Stimulated activated memory B cell treated with anti-CD40 and anti-IgM and Interleukin-4, amounts not matched to agents 10 μg/mL and 1 μg/mL and 100 μg/mL, for 72 hours (primary cell): ENCODE measurements at regions not wholly inside any gene's neighbourhood (a gene's known extent, or its start where the extent isn't known, plus 50 kb on each side); places are given as distances from the start of the nearest gene placed in this dataset.
A peak's percentile ranks its signal among the peaks of the same experiment; 100 is the strongest.

Experiments used
- ATAC-seq: fragments of 150-1000 bp; cut with Tn5 transposase; 2 replicates; pipeline ENCODE4 v1.10.0; 2021
- H3K27ac Mint-ChIP-seq: one replicate; pipeline ENCODE4 v1.8.0; 2022; ENCODE audit warnings: mild to moderate bottlenecking, mixed read lengths
- H3K27me3 Mint-ChIP-seq: one replicate; pipeline ENCODE4 v1.8.0; 2022; ENCODE audit warnings: mixed read lengths
- H3K36me3 Mint-ChIP-seq: one replicate; pipeline ENCODE4 v1.8.0; 2022; ENCODE audit warnings: mixed read lengths
- H3K4me1 Mint-ChIP-seq: one replicate; pipeline ENCODE4 v1.8.0; 2022; ENCODE audit warnings: mixed read lengths
- H3K4me3 Mint-ChIP-seq: one replicate; pipeline ENCODE4 v1.8.0; 2022; ENCODE audit warnings: mild to moderate bottlenecking, moderate library complexity, mixed read lengths
- H3K9me3 Mint-ChIP-seq: one replicate; pipeline ENCODE4 v1.8.0; 2022; ENCODE audit warnings: mixed read lengths

- Mint-ChIP-seq H3K9me3 (no peaks in the 10 kb centered on the region), H3K27ac (no peak overlapping the region), H3K36me3 (no peaks in the 10 kb centered on the region), H3K27me3 (peaks cover 21% of the 10 kb centered on the region), H3K4me3 (no peak overlapping the region), H3K4me1 (peaks cover 7% of the 10 kb centered on the region)
- ATAC-seq, result no peak
Observed at GRCh38 chr5:118778941-118779340, 209.4 kb downstream of the DTWD2 start.

- H3K9me3 Mint-ChIP-seq, result no peaks in the 10 kb centered on the region
- no peak overlapping the region for H3K4me3 Mint-ChIP-seq
- peaks cover 10% of the 10 kb centered on the region for H3K27me3 Mint-ChIP-seq
- no peak for ATAC-seq
- no peak overlapping the region for H3K27ac Mint-ChIP-seq
- no peaks in the 10 kb centered on the region for H3K36me3 Mint-ChIP-seq
- H3K4me1 Mint-ChIP-seq, result peaks cover 7% of the 10 kb centered on the region
Observed at GRCh38 chr5:118777189-118777736, 211.1 kb downstream of the DTWD2 start.

- H3K9me3 Mint-ChIP-seq, result no peaks in the 10 kb centered on the region
- peaks cover 7% of the 10 kb centered on the region for H3K4me1 Mint-ChIP-seq
- H3K27ac Mint-ChIP-seq, result no peak overlapping the region
- H3K4me3 Mint-ChIP-seq, result no peak overlapping the region
- no peaks in the 10 kb centered on the region for H3K36me3 Mint-ChIP-seq
- H3K27me3 Mint-ChIP-seq, result peaks cover 15% of the 10 kb centered on the region
- peak; percentile 61 for ATAC-seq
Observed at GRCh38 chr5:118776755-118777154, 211.6 kb downstream of the DTWD2 start.

- peaks cover 23% of the 10 kb centered on the region for H3K27me3 Mint-ChIP-seq
- no peak overlapping the region for H3K4me3 Mint-ChIP-seq
- H3K36me3 Mint-ChIP-seq, result no peaks in the 10 kb centered on the region
- no peak for ATAC-seq
- H3K27ac Mint-ChIP-seq, result no peak overlapping the region
- peaks cover 3% of the 10 kb centered on the region for H3K9me3 Mint-ChIP-seq
- H3K4me1 Mint-ChIP-seq, result peaks cover 7% of the 10 kb centered on the region
Observed at GRCh38 chr5:118775790-118776499, 212.4 kb downstream of the DTWD2 start.

- H3K27ac Mint-ChIP-seq, result no peak overlapping the region
- H3K4me1 Mint-ChIP-seq, result no peaks in the 10 kb centered on the region
- no peak overlapping the region for H3K4me3 Mint-ChIP-seq
- H3K36me3 Mint-ChIP-seq, result no peaks in the 10 kb centered on the region
- H3K9me3 Mint-ChIP-seq, result peaks cover 6% of the 10 kb centered on the region
- ATAC-seq, result no peak
- peaks cover 16% of the 10 kb centered on the region for H3K27me3 Mint-ChIP-seq
Observed at GRCh38 chr5:118768607-118769175, 219.7 kb downstream of the DTWD2 start.

GRCh38 chr5:118762291-118762690 lies 226.1 kb downstream of the DTWD2 start:
- Mint-ChIP-seq H3K4me1 (no peaks in the 10 kb centered on the region), H3K27me3 (no peaks in the 10 kb centered on the region), H3K9me3 (peaks cover 3% of the 10 kb centered on the region), H3K4me3 (no peak overlapping the region), H3K36me3 (no peaks in the 10 kb centered on the region), H3K27ac (no peak overlapping the region)
- ATAC-seq, result no peak

GRCh38 chr5:118761814-118762213 lies 226.5 kb downstream of the DTWD2 start:
- no peaks in the 10 kb centered on the region for H3K4me1 Mint-ChIP-seq
- H3K9me3 Mint-ChIP-seq, result peaks cover 3% of the 10 kb centered on the region
- H3K27ac Mint-ChIP-seq, result no peak overlapping the region
- H3K4me3 Mint-ChIP-seq, result no peak overlapping the region
- no peak for ATAC-seq
- H3K36me3 Mint-ChIP-seq, result no peaks in the 10 kb centered on the region
- no peaks in the 10 kb centered on the region for H3K27me3 Mint-ChIP-seq

- Mint-ChIP-seq H3K27me3 (no peaks in the 10 kb centered on the region), H3K27ac (no peak overlapping the region), H3K4me3 (no peak overlapping the region), H3K4me1 (no peaks in the 10 kb centered on the region), H3K36me3 (no peaks in the 10 kb centered on the region), H3K9me3 (peaks cover 3% of the 10 kb centered on the region)
- no peak for ATAC-seq
Observed at GRCh38 chr5:118752969-118753368, 235.4 kb downstream of the DTWD2 start.

GRCh38 chr5:118736396-118736795 lies 252.0 kb downstream of the DTWD2 start:
- H3K36me3 Mint-ChIP-seq, result no peaks in the 10 kb centered on the region
- H3K9me3 Mint-ChIP-seq, result peaks cover 11% of the 10 kb centered on the region
- H3K27me3 Mint-ChIP-seq, result peaks cover 8% of the 10 kb centered on the region
- H3K27ac Mint-ChIP-seq, result no peak overlapping the region
- ATAC-seq, result no peak
- H3K4me3 Mint-ChIP-seq, result no peak overlapping the region
- no peaks in the 10 kb centered on the region for H3K4me1 Mint-ChIP-seq

GRCh38 chr5:118733394-118733793 lies 255.0 kb downstream of the DTWD2 start:
- no peak for ATAC-seq
- no peak overlapping the region for H3K27ac Mint-ChIP-seq
- H3K36me3 Mint-ChIP-seq, result no peaks in the 10 kb centered on the region
- peaks cover 8% of the 10 kb centered on the region for H3K27me3 Mint-ChIP-seq
- H3K4me3 Mint-ChIP-seq, result no peak overlapping the region
- H3K4me1 Mint-ChIP-seq, result no peaks in the 10 kb centered on the region
- H3K9me3 Mint-ChIP-seq, result peaks cover 18% of the 10 kb centered on the region

GRCh38 chr5:118728191-118728590 lies 260.2 kb downstream of the DTWD2 start:
- Mint-ChIP-seq H3K36me3 (no peaks in the 10 kb centered on the region), H3K27ac (no peak overlapping the region)

GRCh38 chr5:118726891-118727290 lies 261.5 kb downstream of the DTWD2 start:
- Mint-ChIP-seq H3K27me3 (peaks cover 9% of the 10 kb centered on the region), H3K4me1 (peaks cover 6% of the 10 kb centered on the region), H3K9me3 (peaks cover 7% of the 10 kb centered on the region), H3K4me3 (no peak overlapping the region), H3K27ac (no peak overlapping the region), H3K36me3 (no peaks in the 10 kb centered on the region)
- ATAC-seq, result no peak

More at GRCh38 chr5:118728191-118728590, 260.2 kb downstream of the DTWD2 start:
- H3K27me3 Mint-ChIP-seq, result peaks cover 9% of the 10 kb centered on the region
- ATAC-seq, result no peak
- peaks cover 13% of the 10 kb centered on the region for H3K9me3 Mint-ChIP-seq
- no peaks in the 10 kb centered on the region for H3K4me1 Mint-ChIP-seq
- H3K4me3 Mint-ChIP-seq, result no peak overlapping the region

GRCh38 chr5:118723021-118723338 lies 265.4 kb downstream of the DTWD2 start:
- H3K4me1 Mint-ChIP-seq, result peaks cover 9% of the 10 kb centered on the region
- no peak for ATAC-seq
- no peaks in the 10 kb centered on the region for H3K36me3 Mint-ChIP-seq
- H3K27me3 Mint-ChIP-seq, result peaks cover 8% of the 10 kb centered on the region
- peaks cover 16% of the 10 kb centered on the region for H3K9me3 Mint-ChIP-seq
- no peak overlapping the region for H3K4me3 Mint-ChIP-seq
- no peak overlapping the region for H3K27ac Mint-ChIP-seq

- Mint-ChIP-seq H3K36me3 (no peaks in the 10 kb centered on the region), H3K27ac (no peak overlapping the region), H3K9me3 (peaks cover 16% of the 10 kb centered on the region), H3K4me1 (peaks cover 9% of the 10 kb centered on the region), H3K27me3 (peaks cover 2% of the 10 kb centered on the region), H3K4me3 (no peak overlapping the region)
- ATAC-seq, result peak; percentile 47
Observed at GRCh38 chr5:118722122-118723020, 266.0 kb downstream of the DTWD2 start.

- no peak overlapping the region for H3K4me3 Mint-ChIP-seq
- no peaks in the 10 kb centered on the region for H3K27me3 Mint-ChIP-seq
- ATAC-seq, result no peak
- no peaks in the 10 kb centered on the region for H3K4me1 Mint-ChIP-seq
- H3K27ac Mint-ChIP-seq, result no peak overlapping the region
- H3K36me3 Mint-ChIP-seq, result peaks cover 6% of the 10 kb centered on the region
- H3K9me3 Mint-ChIP-seq, result peaks cover 11% of the 10 kb centered on the region
Observed at GRCh38 chr5:118711727-118712126, 276.6 kb downstream of the DTWD2 start.
